MM.1S (cell line): ENCODE measurements at regions not wholly inside any gene's neighbourhood (a gene's known extent, or its start where the extent isn't known, plus 50 kb on each side); places are given as distances from the start of the nearest gene placed in this dataset.

ENCODE experiments used
- CTCF ChIP-seq: fragments of 300-600 bp; sonication (generic); IDR thresholded peaks from 2 replicates; pipeline ENCODE4 v1.5.1; 2016; ENCODE audit warnings: antibody characterized with exemption, low read length, mixed read lengths
- EZH2 ChIP-seq: fragments of 300-600 bp; sonication (generic); optimal IDR thresholded peaks from 2 replicates; pipeline ENCODE3; 2017; ENCODE audit warnings: low read depth, mild to moderate bottlenecking, antibody characterized with exemption, low read length, mixed read lengths
- EZH2phosphoT487 ChIP-seq: fragments of 300-600 bp; sonication (generic); IDR thresholded peaks from 2 replicates; pipeline ENCODE4 v1.6.1; 2018; ENCODE audit warnings: antibody characterized with exemption, low read length

DNA sequence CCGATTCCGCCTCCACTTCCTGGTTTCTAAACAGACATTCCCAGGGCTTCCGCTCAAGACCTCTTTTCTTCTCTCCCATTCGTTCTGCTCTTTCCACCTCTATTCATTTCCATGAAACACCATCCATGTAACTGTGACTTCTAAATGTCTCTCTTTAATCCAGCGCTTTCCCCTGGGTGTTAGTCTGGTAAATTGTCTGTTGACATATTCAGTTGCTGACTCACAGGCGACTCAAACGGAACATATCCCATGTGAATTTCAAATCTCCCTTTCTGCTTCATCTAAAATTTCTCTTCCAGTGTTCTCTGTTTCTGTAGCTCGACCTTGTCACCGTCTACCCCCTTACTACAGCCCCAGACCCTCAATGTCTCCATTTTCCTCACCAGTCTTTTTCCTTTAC, 119.1 kb downstream of the PFKFB3 start:
- no peak for TF ChIP-seq CTCF
- no peak for TF ChIP-seq EZH2
- TF ChIP-seq EZH2phosphoT487 = no peak
